Caco-2 (cell line): ENCODE measurements at regions not wholly inside any gene's neighbourhood (a gene's known extent, or its start where the extent isn't known, plus 50 kb on each side); places are given as distances from the start of the nearest gene placed in this dataset.

Experiments used
- BruUV-seq: library from RNA; stranded (reverse); fragments of 400-500 nt; replicated peaks from 2 replicates; lab custom pipeline; 2021; lab: Mats Ljungman, UMichigan
- CTCF ChIA-PET: fragments of 300-600 bp; sonication (Branson Sonifier 250); formaldehyde crosslinking; loops from one replicate; lab custom pipeline; 2022; ENCODE audit warnings: antibody characterized with exemption; lab: Charles Lee
- POLR2A ChIA-PET: fragments of 300-600 bp; sonication (Branson Sonifier 250); formaldehyde crosslinking; loops from one replicate; lab custom pipeline; 2022; ENCODE audit warnings: antibody characterized with exemption; lab: Charles Lee
- DNase-seq, 2 experiments: peaks; one replicate each; pipeline versions ENCODE4 v3.0.0 to v3.0.0-alpha.2; 2020 to 2022
- H3K27me3 ChIP-seq: replicated peaks from 2 replicates; pipeline ENCODE4 v1.6.0; 2011; ENCODE audit warnings: low read length; ENCODE audit not compliant: control insufficient read depth, insufficient read depth
- H3K36me3 ChIP-seq: 2 replicates; pipeline ENCODE4 v1.5.1; 2011; ENCODE audit warnings: low read length; ENCODE audit not compliant: control insufficient read depth, insufficient read depth
- H3K4me1 ChIP-seq: fragments of 250-450 bp; sonication (Bioruptor Pico); 2 replicates; pipeline ENCODE4 v1.5.1; 2020; ENCODE audit warnings: mild to moderate bottlenecking
- H3K4me3 ChIP-seq: 2 replicates; pipeline ENCODE4 v1.5.1; 2011; ENCODE audit warnings: low read depth, mild to moderate bottlenecking, control low read depth, low read length
- H3K9me3 ChIP-seq: fragments of 250-450 bp; sonication (Bioruptor Pico); 2 replicates; pipeline ENCODE4 v1.5.1; 2020; ENCODE audit warnings: mild to moderate bottlenecking, moderate library complexity
- H3K27ac Mint-ChIP-seq: one replicate; pipeline ENCODE4 v1.8.0; 2022; ENCODE audit warnings: mixed read lengths; ENCODE audit not compliant: unreplicated experiment
- H3K27me3 Mint-ChIP-seq: one replicate; pipeline ENCODE4 v1.8.0; 2022; ENCODE audit warnings: mixed read lengths; ENCODE audit not compliant: insufficient read depth, unreplicated experiment
- H3K36me3 Mint-ChIP-seq: one replicate; pipeline ENCODE4 v1.8.0; 2022; ENCODE audit warnings: mild to moderate bottlenecking, mixed read lengths; ENCODE audit not compliant: insufficient read depth, unreplicated experiment
- H3K4me1 Mint-ChIP-seq: one replicate; pipeline ENCODE4 v1.8.0; 2022; ENCODE audit warnings: low read depth, mixed read lengths; ENCODE audit not compliant: unreplicated experiment
- H3K4me3 Mint-ChIP-seq: one replicate; pipeline ENCODE4 v1.8.0; 2022; ENCODE audit warnings: mild to moderate bottlenecking, moderate library complexity, mixed read lengths; ENCODE audit not compliant: unreplicated experiment
- H3K9me3 Mint-ChIP-seq: one replicate; pipeline ENCODE4 v1.8.0; 2022; ENCODE audit warnings: mixed read lengths; ENCODE audit not compliant: unreplicated experiment
- intact Hi-C: fragments of 100-400 bp; cut with micrococcal nuclease; formaldehyde crosslinking; loops from one replicate; pipeline ENCODE4 v1.10.0; 2022; ENCODE audit not compliant: unreplicated experiment
- TF ChIP-seq, protein P1 (sequence below), 2 experiments: fragments of 200-600 bp in 1 of 2; IDR thresholded peaks; 1 replicate in 1 of 2; 2 replicates in 1 of 2; pipeline versions ENCODE4 v1.5.1 to v1.8.0; 2011 to 2022; ENCODE audit warnings: antibody characterized with exemption in 1 of 2, control low read depth in 1 of 2, inconsistent platforms in 1 of 2, low read depth in 1 of 2, low read length in 1 of 2, mild to moderate bottlenecking in 1 of 2, moderate library complexity in 1 of 2; ENCODE audit not compliant: insufficient read depth in 1 of 2, severe bottlenecking in 1 of 2, unreplicated experiment in 1 of 2

DNA sequence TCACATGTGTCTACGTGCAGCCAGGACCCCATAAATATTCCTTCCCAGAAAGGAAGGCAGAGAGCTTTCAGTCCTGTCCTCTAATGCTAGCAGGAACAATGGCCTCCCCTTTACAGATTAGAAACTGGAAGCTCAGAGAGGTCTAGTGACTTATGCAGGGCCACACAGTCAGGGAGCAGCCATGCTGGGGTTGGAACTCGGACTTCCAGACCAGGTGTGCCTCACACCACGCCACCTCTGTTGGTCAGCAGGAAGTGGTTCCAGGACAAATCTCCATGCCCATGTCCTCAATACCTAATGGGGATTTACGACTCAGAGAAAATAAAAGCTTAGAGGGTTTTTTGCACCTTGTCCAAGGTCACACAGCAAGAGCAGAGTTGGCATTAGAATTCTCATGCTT lies 378.9 kb downstream of the RPS24 start:
- no TSS peak for BruUV-seq
- H3K27me3 ChIP-seq: no peaks in the 10 kb centered on the region
- H3K4me3 ChIP-seq: no peak overlapping the region
- no peaks in the 10 kb centered on the region for H3K9me3 ChIP-seq
- H3K36me3 ChIP-seq: no peaks in the 10 kb centered on the region
- Mint-ChIP-seq H3K4me3 (no peak overlapping the region), H3K36me3 (no peaks in the 10 kb centered on the region), H3K27ac (no peak overlapping the region), H3K9me3 (no peaks in the 10 kb centered on the region), H3K4me1 (peaks cover 9% of the 10 kb centered on the region), H3K27me3 (no peaks in the 10 kb centered on the region)
- peaks cover 7% of the 10 kb centered on the region for H3K4me1 ChIP-seq
- CTCF ChIA-PET: no interaction called here
- TF ChIP-seq, protein P1, sequence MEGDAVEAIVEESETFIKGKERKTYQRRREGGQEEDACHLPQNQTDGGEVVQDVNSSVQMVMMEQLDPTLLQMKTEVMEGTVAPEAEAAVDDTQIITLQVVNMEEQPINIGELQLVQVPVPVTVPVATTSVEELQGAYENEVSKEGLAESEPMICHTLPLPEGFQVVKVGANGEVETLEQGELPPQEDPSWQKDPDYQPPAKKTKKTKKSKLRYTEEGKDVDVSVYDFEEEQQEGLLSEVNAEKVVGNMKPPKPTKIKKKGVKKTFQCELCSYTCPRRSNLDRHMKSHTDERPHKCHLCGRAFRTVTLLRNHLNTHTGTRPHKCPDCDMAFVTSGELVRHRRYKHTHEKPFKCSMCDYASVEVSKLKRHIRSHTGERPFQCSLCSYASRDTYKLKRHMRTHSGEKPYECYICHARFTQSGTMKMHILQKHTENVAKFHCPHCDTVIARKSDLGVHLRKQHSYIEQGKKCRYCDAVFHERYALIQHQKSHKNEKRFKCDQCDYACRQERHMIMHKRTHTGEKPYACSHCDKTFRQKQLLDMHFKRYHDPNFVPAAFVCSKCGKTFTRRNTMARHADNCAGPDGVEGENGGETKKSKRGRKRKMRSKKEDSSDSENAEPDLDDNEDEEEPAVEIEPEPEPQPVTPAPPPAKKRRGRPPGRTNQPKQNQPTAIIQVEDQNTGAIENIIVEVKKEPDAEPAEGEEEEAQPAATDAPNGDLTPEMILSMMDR (IDR thresholded peaks at IDR 0.05; ENCODE audit: insufficient read depth in 1 of 2, low read depth in 1 of 2, low read length in 1 of 2, severe bottlenecking in 1 of 2, unreplicated experiment in 1 of 2): no peak
- DNase-seq: no peak
- intact Hi-C loops: no loop called here
- POLR2A ChIA-PET: no interaction called here

DNA sequence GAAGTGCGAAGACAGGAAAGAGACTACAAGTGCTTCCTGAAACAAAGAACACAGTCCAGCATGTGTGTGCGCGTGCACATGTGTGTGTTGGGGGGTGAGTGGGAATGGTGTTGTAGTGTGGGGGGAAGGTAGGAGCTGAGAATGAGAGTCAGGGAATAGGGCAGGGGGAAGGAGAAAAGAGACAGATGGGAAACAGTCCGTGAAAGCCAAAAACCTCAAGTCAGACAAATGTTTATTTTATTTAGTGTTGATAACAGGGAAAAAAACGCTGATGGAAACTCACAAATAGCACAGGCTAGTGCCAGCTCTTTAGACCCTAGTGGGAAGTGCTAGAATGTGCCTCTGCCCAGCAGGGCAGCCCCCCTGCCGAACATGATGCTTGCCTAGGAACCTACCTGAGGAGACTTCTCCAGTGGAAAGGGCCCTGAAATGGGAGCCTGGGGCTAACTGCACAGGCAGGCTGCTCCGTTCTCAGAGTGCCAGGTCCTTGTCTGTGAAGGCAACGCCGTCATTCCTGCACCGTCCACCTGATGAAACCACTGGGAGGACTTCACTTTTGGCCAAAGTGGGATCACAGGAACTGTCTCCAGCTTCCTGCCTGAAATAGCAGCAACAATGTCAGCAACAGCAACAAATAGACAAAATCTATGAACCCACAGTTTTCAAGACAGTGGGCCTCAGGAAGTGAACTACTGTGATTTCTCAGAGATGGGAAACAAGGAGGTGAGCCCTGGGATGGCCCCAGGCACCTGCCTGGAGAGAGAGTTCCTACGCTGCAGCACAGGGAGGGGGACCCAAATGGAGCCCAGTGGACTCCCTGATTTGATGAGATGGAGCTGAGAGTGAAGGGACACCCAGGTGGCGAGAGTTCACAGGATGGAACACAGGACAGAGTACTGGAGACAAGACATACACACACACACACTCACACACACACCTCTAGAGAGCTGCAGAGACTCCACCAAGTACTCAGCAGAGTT lies 379.7 kb downstream of the RPS24 start:
- CTCF ChIA-PET: no interaction called here
- Mint-ChIP-seq H3K36me3 (no peaks in the 10 kb centered on the region), H3K4me1 (peaks cover 9% of the 10 kb centered on the region), H3K27ac (no peak overlapping the region), H3K27me3 (no peaks in the 10 kb centered on the region), H3K4me3 (no peak overlapping the region), H3K9me3 (no peaks in the 10 kb centered on the region)
- no peaks in the 10 kb centered on the region for H3K9me3 ChIP-seq
- no peaks in the 10 kb centered on the region for H3K27me3 ChIP-seq
- H3K36me3 ChIP-seq: no peaks in the 10 kb centered on the region
- TF ChIP-seq, protein P1 (IDR thresholded peaks at IDR 0.05; ENCODE audit: insufficient read depth in 1 of 2, low read depth in 1 of 2, low read length in 1 of 2, severe bottlenecking in 1 of 2, unreplicated experiment in 1 of 2): no peak
- no peak overlapping the region for H3K4me3 ChIP-seq
- H3K4me1 ChIP-seq: peaks cover 7% of the 10 kb centered on the region
- DNase-seq: no peak
- POLR2A ChIA-PET: no interaction called here
- BruUV-seq: no TSS peak
- intact Hi-C loops: no loop called here

DNA sequence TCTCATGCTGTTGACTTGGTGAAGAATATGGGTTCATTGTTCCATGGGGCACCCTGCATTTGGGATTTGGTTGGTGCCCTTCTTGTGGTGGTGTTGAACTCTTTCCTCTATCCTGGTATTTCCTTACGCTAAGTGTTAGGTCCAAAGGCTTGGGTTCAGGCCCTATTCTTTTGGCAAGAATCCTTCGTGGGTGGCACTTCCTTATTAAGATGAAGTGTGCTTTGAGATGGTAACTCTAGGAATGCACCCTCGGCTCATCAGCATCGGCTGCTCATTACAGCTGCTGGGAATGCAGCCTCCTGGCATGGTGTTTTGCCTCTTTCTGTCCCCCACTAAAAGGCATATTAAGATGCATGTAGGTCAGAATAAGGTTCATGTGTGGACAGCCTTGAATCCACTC lies 380.7 kb downstream of the RPS24 start:
- CTCF ChIA-PET: no interaction called here

More for the DNA sequence above, 380.7 kb downstream of the RPS24 start:
- no peaks in the 10 kb centered on the region for H3K36me3 ChIP-seq
- H3K4me1 ChIP-seq: peaks cover 7% of the 10 kb centered on the region
- no peak overlapping the region for H3K27ac Mint-ChIP-seq
- no peaks in the 10 kb centered on the region for H3K36me3 Mint-ChIP-seq
- H3K4me3 ChIP-seq: no peak overlapping the region
- DNase-seq: no peak
- BruUV-seq: no TSS peak
- peaks cover 9% of the 10 kb centered on the region for H3K4me1 Mint-ChIP-seq
- no peaks in the 10 kb centered on the region for H3K27me3 ChIP-seq
- no peak overlapping the region for H3K4me3 Mint-ChIP-seq
- POLR2A ChIA-PET: no interaction called here
- H3K9me3 Mint-ChIP-seq: no peaks in the 10 kb centered on the region
- H3K27me3 Mint-ChIP-seq: no peaks in the 10 kb centered on the region
- H3K9me3 ChIP-seq: no peaks in the 10 kb centered on the region
- intact Hi-C loops: no loop called here
- TF ChIP-seq, protein P1 (IDR thresholded peaks at IDR 0.05; ENCODE audit: insufficient read depth in 1 of 2, low read depth in 1 of 2, low read length in 1 of 2, severe bottlenecking in 1 of 2, unreplicated experiment in 1 of 2): no peak
